ENCODE measurements at regions not wholly inside any gene's neighbourhood (a gene's known extent, or its start where the extent isn't known, plus 50 kb on each side); places are given as distances from the start of the nearest gene placed in this dataset.
"Not testable (repeated sequence)": the region's sequence is repeated elsewhere in the genome, so short reads cannot be mapped to it uniquely, and the experiment has no call there.

DNA sequence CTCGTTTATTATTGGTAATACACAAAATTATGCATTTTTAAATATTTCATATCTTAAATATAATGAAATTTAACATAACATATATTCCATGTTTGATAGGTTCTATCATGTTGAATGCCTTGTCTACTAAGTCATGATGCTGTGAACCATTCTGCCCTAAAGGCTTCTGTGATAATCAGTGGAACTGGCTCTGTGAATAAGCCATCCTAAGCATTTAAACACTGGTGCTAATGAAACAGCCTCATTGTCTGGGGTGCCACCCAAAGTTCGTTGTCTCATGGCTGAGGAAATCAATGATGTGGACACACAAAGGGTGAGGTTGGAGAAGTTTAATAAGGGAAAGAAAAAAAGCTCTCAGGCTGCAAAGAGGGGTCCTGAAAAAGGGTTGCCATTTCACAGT is 264.7 kb upstream of the ZRANB2 start:
- DNase-seq = no peak
- no peak for TF ChIP-seq GATA1 (IDR thresholded peaks at IDR 0.05; ENCODE audit: low read depth, low read length)
- no peak for TF ChIP-seq POLR2A (IDR thresholded peaks at IDR 0.05; ENCODE audit: low read length)

DNA sequence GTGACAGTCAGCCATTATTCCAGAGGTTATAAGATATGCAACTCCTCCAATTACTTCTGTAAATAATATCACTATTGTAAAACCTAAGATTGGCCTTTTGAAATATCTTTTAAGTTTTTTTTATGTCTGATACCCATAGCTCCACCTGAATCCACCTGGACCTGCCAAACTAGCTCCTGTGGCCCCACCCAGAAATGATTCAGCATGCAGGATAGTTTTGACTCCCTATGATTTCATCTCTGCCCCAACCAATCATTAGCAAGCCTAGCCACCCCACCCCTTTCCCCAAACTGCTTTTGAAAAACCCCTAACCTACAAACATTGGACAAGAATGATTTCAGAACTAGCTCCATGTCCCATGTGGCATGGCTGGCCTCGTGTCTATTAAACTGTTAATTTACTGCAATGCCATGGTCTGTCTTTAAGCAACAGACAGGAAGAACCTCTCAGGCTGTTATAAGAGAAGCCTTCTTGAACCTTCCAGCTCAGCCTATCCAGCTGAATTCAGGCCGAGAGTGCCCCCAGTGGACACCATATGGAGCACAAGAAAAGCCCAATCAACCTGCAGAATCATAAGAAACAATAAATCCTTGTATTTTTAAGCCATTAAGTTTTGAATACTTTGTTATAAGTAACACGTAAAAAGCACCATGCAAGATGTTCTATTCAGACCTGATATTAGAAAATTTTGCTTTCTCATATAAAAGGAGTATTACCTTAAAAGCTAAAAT is 263.0 kb upstream of the ZRANB2 start:
- TF ChIP-seq POLR2A (IDR thresholded peaks at IDR 0.05; ENCODE audit: low read length) (no peak), GATA1 (IDR thresholded peaks at IDR 0.05; ENCODE audit: low read depth, low read length) (no peak)
- peak in 1 of 2 experiments; percentile 5 for DNase-seq

DNA sequence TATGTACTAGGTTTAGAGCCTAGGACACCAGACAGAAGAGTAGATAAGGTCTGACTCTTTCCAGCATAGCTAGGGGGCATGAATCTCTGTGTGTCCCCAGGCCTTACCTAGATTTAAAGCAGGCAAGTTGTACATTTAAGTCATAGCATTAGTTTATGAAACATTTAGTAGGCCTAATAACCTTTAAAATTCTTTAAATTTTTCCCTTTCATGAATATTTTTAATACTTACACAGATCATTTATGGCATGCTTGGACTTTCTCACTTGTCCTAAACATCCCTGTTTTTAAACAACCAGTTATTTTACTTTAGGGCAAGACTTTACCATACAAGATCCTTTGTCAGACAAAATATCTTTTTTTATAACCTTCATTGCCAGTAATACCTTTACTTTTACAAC is 258.4 kb upstream of the ZRANB2 start:
- peak in 1 of 2 experiments; percentile 1 for DNase-seq
- TF ChIP-seq GATA1 (IDR thresholded peaks at IDR 0.05; ENCODE audit: low read depth, low read length) (no peak), POLR2A (IDR thresholded peaks at IDR 0.05; ENCODE audit: low read length) (no peak)

DNA sequence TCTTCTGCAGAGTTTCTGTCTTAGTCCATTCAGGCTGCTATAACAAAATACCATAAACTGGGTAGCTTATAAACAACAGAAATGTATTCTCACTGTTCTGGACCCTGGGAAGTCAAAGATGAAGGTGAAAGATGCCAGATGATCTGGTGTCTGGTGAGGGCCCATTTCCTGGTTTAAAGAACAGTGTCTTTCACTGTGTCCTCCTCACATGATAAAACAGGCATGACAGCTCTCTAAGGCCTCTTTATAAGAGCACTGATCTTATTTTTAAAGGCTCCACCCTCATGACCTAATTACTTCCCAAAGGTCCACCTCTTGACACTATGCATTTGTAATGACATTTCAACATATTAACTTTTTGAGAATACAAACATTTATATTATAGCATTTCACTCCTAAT is 250.2 kb upstream of the ZRANB2 start:
- no peak for DNase-seq
- TF ChIP-seq GATA1 (IDR thresholded peaks at IDR 0.05; ENCODE audit: low read depth, low read length) (no peak), POLR2A (IDR thresholded peaks at IDR 0.05; ENCODE audit: low read length) (no peak)

DNA sequence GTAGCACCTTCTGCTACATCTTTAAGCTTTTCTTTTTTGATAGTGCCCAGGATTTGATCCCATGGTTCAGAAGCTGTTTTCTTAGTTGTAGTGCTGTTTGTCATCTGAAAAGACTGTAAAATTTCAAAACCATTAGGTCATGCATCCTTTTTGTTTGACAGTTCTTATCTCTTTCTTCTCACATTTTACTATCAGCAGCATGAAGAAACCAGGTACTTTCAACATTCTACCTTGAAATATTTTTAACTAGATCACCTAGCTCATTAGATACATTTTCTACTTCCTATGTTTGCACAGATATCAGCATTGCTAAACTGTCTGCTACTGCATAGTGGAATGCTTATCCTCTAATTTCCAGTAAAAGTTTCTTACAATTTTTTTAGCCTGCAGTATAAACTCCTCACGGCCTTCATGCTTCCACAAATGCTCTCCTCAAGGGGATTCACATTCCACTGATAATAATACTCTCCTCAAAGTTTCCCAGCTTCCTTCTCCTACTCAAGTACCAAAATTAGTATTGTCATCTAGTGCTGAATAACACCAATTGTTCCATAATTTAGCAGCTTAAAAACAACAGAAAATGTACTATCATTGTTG is 243.9 kb upstream of the ZRANB2 start:
- no peak for DNase-seq
- no peak for TF ChIP-seq GATA1 (IDR thresholded peaks at IDR 0.05; ENCODE audit: low read depth, low read length)
- TF ChIP-seq POLR2A (IDR thresholded peaks at IDR 0.05; ENCODE audit: low read length) = no peak

DNA sequence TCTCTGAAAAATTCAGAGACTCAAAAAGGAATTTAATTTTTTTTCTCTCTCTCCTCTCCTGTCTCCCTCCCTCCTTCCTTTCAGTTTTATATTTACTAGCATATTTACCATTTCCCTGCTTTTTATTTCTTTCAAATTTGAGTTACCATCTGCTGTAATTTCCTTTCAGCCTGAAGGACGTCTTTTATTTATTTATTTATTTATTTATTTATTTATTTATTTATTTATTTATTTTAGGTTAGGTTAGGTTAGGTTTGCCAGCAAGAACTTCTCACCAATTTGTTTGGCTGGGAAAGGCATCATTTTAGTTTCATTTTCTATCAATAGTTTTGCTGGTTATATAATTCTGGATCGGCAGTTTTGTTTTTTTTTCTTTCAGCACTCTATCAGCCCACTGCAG is 231.7 kb upstream of the ZRANB2 start:
- TF ChIP-seq GATA1 (IDR thresholded peaks at IDR 0.05; ENCODE audit: low read depth, low read length) (no peak), POLR2A (IDR thresholded peaks at IDR 0.05; ENCODE audit: low read length) (no peak)
- no peak for DNase-seq

DNA sequence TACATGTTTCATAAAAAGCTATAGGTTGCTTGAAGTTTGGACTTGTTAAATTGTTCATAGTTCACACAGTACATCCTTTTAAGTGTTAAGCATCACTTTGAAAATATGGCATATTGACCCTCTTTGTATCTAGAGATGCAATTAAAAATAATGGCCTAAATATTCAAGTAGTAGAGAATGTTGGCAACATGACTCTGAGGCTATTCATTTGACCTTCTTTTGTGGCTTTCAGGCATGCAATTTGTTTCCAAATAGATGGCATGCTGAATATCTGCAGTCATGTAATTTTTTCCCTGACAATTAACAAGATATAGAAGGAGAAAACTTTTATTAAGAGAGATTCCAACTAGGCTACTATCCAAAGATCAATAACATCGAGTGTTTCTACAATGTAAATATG is 230.5 kb upstream of the ZRANB2 start:
- no peak for TF ChIP-seq GATA1 (IDR thresholded peaks at IDR 0.05; ENCODE audit: low read depth, low read length)
- no peak for DNase-seq

DNA sequence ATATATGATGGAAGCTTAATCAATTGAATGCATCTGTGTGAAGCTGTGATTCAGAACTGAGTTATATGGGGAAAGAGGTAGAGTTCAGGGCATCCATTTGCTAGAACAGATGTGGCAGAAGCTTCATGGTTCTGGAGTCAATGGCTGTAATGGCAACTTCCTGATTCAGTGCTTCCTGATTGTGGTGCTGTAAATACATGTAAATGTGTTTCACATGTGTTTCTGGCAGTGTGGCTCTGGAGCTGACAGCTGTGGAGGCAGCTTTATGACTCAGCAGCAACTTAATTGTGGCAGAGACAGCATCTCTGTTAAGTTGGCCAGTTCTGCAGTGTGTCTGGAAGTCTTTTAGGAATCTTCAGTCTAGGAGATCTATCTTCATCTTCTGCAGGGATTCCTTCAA is 226.6 kb upstream of the ZRANB2 start:
- no peak for DNase-seq
- TF ChIP-seq POLR2A (IDR thresholded peaks at IDR 0.05; ENCODE audit: low read length) (no peak), GATA1 (IDR thresholded peaks at IDR 0.05; ENCODE audit: low read depth, low read length) (no peak)

DNA sequence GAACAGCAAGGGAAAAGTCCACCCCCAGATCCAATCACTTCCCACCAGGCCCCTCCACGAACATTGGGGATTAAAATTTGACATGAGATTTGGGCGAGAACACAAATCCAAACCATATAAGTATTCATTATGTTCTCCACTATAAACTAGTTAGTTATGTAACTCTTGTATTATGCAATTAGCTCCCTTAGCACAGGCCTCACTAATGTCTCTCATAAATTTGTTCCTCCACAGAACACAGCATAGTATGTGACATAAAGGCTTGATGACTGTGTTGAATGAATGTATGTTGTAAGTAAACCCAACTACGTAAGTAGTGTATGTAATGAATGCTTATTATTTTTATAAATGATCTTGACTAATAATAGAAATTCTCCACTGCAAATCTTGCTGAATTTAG is 223.3 kb upstream of the ZRANB2 start:
- DNase-seq = no peak
- TF ChIP-seq GATA1 (IDR thresholded peaks at IDR 0.05; ENCODE audit: low read depth, low read length) (no peak), POLR2A (IDR thresholded peaks at IDR 0.05; ENCODE audit: low read length) (no peak)

DNA sequence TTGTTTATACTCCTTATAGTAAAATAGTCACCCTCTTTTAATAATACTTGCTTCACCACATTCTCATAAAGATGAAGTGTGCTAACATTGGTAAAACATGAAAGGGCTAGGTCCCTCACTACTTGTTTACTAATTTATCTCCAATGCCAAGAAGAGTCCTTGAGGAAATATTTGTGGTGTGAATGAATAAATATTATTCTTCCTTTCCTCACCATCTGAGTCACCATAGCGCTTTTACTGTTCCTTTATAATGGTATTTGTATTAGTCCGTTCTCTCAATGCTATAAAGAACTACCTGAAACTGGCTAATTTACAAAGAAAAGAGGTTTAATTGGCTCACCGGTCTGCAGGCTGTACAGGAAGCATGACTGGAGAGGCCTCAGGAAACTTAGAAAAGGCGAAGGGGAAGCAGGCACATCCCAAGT is 222.8 kb upstream of the ZRANB2 start:
- DNase-seq = no peak
- TF ChIP-seq POLR2A (IDR thresholded peaks at IDR 0.05; ENCODE audit: low read length) = no peak
- TF ChIP-seq GATA1 (IDR thresholded peaks at IDR 0.05; ENCODE audit: low read depth, low read length) = no peak

DNA sequence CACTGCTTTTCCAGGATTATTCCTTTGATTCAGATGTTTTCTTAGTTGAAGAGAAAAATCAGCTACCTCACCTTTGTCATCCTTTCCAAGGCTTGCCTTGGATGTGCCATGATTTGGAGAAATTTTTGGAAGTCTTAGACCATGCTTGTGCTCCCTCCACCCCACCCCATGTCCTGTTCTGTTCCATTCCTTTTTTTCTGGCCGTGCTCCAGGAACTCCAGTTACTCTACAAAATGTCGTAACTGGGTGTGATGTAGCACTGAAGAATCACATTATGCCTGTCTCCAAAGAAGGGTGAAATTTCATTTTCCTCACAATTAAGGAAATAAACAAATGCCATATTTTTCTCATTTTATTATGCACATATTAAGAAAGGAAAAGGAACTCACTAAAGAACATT is 217.8 kb upstream of the ZRANB2 start:
- no peak for DNase-seq
- TF ChIP-seq GATA1 (IDR thresholded peaks at IDR 0.05; ENCODE audit: low read depth, low read length) = no peak
- TF ChIP-seq POLR2A (IDR thresholded peaks at IDR 0.05; ENCODE audit: low read length) = no peak

DNA sequence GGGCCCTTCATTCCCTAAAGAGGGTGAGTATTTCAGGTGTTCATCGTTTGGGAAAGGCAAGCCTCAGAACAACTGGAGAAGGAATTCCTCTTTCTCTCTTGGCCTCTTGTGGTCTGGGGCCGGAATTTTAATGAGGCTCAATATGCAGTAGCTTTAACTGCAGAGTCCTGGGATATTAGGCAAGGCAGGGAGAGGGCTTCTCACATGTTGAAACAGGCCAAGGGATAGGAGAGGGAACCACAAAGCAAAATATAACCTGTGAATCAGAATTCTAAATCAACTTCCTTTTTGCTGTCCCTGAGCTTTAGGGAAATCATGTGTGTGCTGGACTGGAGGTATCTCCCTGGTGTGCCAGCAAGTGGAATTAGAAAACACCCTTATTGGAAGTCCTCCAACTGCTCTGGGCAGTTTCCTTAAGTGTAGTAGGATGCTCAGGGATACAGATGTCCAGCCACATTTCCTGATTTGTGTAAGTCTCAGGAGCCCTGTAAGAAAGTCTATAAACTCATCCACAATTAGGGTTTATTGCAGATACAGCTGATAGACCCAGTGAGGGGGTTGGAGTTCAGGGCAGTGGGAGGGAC is 215.8 kb upstream of the ZRANB2 start:
- TF ChIP-seq GATA1 (IDR thresholded peaks at IDR 0.05; ENCODE audit: low read depth, low read length) (no peak), POLR2A (IDR thresholded peaks at IDR 0.05; ENCODE audit: low read length) (no peak)
- no peak for DNase-seq

DNA sequence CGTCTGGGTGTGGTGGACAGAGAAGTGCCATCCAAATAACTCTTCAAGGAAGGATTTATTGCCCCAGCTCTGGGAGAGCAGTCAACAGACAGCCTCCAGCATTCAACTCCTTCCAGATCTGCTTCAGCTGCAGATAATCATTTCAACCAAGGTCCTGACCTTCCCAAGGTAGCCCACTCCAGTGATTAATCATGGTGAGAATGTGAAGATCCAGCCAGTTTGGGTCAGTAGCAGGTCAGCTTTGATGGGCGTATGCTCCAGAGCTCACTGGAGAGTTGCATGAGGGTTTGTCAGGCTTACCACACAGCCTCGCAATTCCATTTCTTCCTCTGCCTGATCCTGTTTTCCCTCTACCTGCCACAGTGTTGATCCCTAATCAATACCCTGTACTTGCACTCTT is 214.5 kb upstream of the ZRANB2 start:
- no peak for DNase-seq
- TF ChIP-seq POLR2A (IDR thresholded peaks at IDR 0.05; ENCODE audit: low read length) (no peak), GATA1 (IDR thresholded peaks at IDR 0.05; ENCODE audit: low read depth, low read length) (no peak)

DNA sequence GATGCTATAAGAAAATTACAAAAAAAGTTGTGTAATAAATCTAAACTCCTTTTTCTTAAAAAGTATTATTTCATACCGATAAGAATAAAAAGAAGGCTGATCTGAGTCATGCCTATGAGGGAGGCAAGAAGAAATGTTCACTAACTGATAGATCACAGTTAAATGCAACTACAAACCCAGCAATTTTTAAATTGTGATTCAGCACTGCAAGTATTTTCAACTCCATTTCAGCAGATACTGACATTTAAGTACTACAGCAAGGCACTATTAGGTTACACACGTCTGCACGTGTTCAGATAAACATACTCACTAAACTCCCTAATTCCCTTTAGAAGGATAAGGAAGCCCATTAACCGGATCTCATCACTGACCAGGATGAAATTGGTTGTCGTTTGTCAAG is 213.3 kb upstream of the ZRANB2 start:
- TF ChIP-seq POLR2A (IDR thresholded peaks at IDR 0.05; ENCODE audit: low read length) (no peak), GATA1 (IDR thresholded peaks at IDR 0.05; ENCODE audit: low read depth, low read length) (no peak)
- no peak for DNase-seq

DNA sequence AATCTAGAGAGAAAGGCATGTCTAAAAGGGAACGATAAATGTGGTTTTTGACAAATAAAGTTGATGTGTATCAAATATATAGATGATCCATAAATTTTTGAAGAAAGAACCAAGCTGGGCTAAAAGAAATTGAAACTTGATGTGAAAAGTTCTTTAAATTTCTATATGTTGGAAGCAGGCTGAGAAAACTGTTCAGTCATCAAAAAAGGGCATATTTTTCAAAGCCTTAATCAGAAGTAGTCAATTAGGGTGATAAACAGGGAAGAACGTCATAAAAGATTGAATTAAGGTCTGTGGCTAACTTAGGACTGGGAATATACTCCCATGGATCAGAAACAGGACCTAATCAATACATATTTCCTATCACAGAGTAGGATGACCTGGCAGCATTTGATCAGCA is 211.4 kb upstream of the ZRANB2 start:
- TF ChIP-seq POLR2A (IDR thresholded peaks at IDR 0.05; ENCODE audit: low read length) (no peak), GATA1 (IDR thresholded peaks at IDR 0.05; ENCODE audit: low read depth, low read length) (no peak)

DNA sequence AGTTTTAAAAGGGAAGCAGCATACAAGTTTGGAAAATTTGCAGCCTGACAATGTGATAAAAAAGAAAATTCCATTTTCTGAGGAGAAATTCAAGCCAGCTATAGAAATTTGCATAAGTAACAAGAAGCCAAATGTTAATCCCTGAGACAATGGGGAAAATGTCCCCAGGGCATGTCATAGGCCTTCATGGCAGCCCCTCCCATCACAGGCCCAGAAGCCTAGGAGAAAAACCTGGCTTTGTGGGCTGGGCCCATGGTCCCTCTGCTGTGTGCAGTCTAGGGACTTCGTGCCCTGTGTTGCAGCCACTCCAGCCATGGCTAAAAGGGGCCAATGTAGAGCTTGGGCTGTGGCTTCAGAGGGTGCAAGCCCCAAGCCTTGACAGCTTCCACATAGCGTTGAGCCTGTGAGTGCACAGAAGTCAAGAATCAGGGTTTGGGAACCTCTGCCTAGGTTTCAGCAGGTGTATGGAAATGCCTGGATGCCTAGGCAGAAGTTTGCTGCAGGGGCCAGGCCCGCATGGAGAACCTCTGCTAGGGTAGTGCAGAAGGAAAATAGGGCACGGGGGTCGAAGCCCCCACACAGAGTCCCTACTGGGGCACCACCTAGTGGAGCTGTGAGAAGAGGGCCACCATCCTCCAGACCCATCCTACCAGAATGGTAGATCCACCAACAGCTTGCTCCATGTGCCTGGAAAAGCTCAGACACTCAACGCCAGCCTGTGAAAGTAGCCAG is 209.8 kb upstream of the ZRANB2 start:
- DNase-seq = not testable (repeated sequence)

More for the DNA sequence above, 211.4 kb upstream of the ZRANB2 start:
- no peak for DNase-seq
